Activated naive CD4-positive, alpha-beta T cell treated with anti-CD3 and anti-CD28 coated beads, Interleukin-2, amount 10 ng/mL, durations not matched to agents 7 days and 5 days (primary cell): ENCODE measurements at regions not wholly inside any gene's neighbourhood (a gene's known extent, or its start where the extent isn't known, plus 50 kb on each side); places are given as distances from the start of the nearest gene placed in this dataset.
"Not testable (repeated sequence)": the region's sequence is repeated elsewhere in the genome, so short reads cannot be mapped to it uniquely, and the experiment has no call there.

Experiments used
- CTCF ChIA-PET: fragments of 350-600 bp; sonication (Branson Sonifier 250); formaldehyde crosslinking; loops from one replicate; lab custom pipeline; 2021; ENCODE audit warnings: antibody characterized with exemption; lab: Charles Lee
- DNase-seq: peaks from one replicate; pipeline ENCODE4 v3.0.0-alpha.2; 2020
- H3K27ac Mint-ChIP-seq: one replicate; pipeline ENCODE4 v1.8.0; 2021; ENCODE audit warnings: mild to moderate bottlenecking, moderate library complexity, mixed read lengths
- H3K27me3 Mint-ChIP-seq: one replicate; pipeline ENCODE4 v1.8.0; 2021; ENCODE audit warnings: mild to moderate bottlenecking, mixed read lengths
- H3K36me3 Mint-ChIP-seq: one replicate; pipeline ENCODE4 v1.8.0; 2021; ENCODE audit warnings: mixed read lengths
- H3K4me1 Mint-ChIP-seq: one replicate; pipeline ENCODE4 v1.8.0; 2021; ENCODE audit warnings: mixed read lengths
- H3K4me3 Mint-ChIP-seq: one replicate; pipeline ENCODE4 v1.8.0; 2021; ENCODE audit warnings: mild to moderate bottlenecking, moderate library complexity, mixed read lengths
- H3K9me3 Mint-ChIP-seq: one replicate; pipeline ENCODE4 v1.8.0; 2021; ENCODE audit warnings: mixed read lengths

GRCh38 chr6:6951355-6951754, 156.4 kb upstream of the RREB1 start:
- Mint-ChIP-seq H3K9me3 (peaks cover 19% of the 10 kb centered on the region), H3K4me1 (no peaks in the 10 kb centered on the region), H3K4me3 (no peak overlapping the region), H3K36me3 (no peaks in the 10 kb centered on the region), H3K27me3 (peaks cover 8% of the 10 kb centered on the region), H3K27ac (no peak overlapping the region)
- CTCF ChIA-PET: no interaction called here
- DNase-seq: no peak

- H3K4me3 Mint-ChIP-seq: no peak overlapping the region
- no peaks in the 10 kb centered on the region for H3K36me3 Mint-ChIP-seq
- H3K27me3 Mint-ChIP-seq: peaks cover 8% of the 10 kb centered on the region
- no peak for DNase-seq
- H3K9me3 Mint-ChIP-seq: peaks cover 19% of the 10 kb centered on the region
- H3K4me1 Mint-ChIP-seq: no peaks in the 10 kb centered on the region
- no peak overlapping the region for H3K27ac Mint-ChIP-seq
- CTCF ChIA-PET: no interaction called here
Observed at GRCh38 chr6:6952484-6952883, 155.3 kb upstream of the RREB1 start.

- H3K4me1 Mint-ChIP-seq, H3K4me3 Mint-ChIP-seq, H3K36me3 Mint-ChIP-seq, H3K27me3 Mint-ChIP-seq, DNase-seq, CTCF ChIA-PET, H3K27ac Mint-ChIP-seq: not testable (repeated sequence)
- H3K9me3 Mint-ChIP-seq: peaks cover 19% of the 10 kb centered on the region
Observed at GRCh38 chr6:6952927-6953326, 154.8 kb upstream of the RREB1 start.

DNA sequence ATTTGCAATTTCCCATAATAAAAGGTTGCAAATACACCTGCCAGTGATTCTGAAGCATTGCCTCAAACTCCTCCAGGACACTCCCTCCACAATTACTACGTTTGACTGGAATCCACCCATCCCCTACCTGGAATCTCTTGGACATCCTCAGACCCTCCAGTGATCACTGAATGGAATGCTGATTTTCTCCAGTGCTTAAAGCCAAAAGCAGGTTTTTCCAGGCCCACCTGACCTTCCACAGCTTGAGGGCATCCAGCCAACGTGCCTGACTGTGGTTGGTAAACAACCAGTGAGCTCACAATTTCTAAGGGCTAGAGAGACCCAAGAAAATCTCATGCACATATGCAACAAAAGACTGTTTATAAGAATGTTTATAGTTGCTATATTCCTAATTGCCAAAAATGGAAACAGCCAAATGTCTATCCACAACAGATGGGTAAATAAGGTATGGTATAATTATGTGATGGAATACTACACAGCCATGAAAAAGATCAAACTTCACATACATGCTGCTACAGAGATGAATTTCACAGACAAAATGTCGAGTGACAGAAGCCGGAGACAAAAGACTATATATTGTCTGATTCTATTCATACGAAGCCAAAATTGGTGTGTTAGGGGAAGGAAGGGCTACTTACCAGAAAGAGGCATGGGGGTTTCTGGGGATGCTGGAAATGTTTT, 147.1 kb upstream of the RREB1 start:
- no peak for DNase-seq
- Mint-ChIP-seq H3K27me3 (peaks cover 12% of the 10 kb centered on the region), H3K4me1 (no peaks in the 10 kb centered on the region), H3K9me3 (peaks cover 3% of the 10 kb centered on the region), H3K4me3 (no peak overlapping the region), H3K36me3 (no peaks in the 10 kb centered on the region), H3K27ac (no peak overlapping the region)
- CTCF ChIA-PET: no interaction called here

DNA sequence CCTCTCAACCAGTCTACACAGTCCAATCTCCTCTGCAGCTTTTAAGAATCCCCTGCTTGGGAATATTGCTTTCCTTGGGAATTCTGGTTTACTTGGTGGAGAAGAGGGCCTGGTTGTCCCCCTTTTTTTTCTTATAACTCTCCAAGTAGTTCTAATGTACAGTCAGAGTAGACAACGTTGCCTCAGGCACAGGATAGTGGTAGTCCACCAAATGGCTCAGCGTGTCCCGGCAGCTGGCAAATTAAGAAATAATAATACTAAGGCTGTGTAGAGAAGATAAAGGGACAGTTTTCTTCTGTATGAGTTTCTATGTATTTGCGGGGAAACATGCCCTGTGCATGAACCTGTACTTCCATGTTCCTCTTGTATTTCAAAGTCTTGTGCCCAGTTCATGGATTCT, 145.7 kb upstream of the RREB1 start:
- Mint-ChIP-seq H3K27me3 (peaks cover 18% of the 10 kb centered on the region), H3K4me1 (no peaks in the 10 kb centered on the region), H3K4me3 (no peak overlapping the region), H3K36me3 (no peaks in the 10 kb centered on the region), H3K27ac (no peak overlapping the region), H3K9me3 (peaks cover 3% of the 10 kb centered on the region)
- no peak for DNase-seq
- CTCF ChIA-PET: no interaction called here

- Mint-ChIP-seq H3K9me3 (peaks cover 3% of the 10 kb centered on the region), H3K27me3 (peaks cover 19% of the 10 kb centered on the region), H3K27ac (no peak overlapping the region), H3K36me3 (no peaks in the 10 kb centered on the region), H3K4me1 (no peaks in the 10 kb centered on the region), H3K4me3 (no peak overlapping the region)
- CTCF ChIA-PET: no interaction called here
- no peak for DNase-seq
Observed at GRCh38 chr6:6962699-6963098, 145.1 kb upstream of the RREB1 start.

GRCh38 chr6:6963390-6963789, 144.4 kb upstream of the RREB1 start:
- DNase-seq, H3K27ac Mint-ChIP-seq, H3K9me3 Mint-ChIP-seq, H3K4me3 Mint-ChIP-seq, H3K36me3 Mint-ChIP-seq, H3K4me1 Mint-ChIP-seq: not testable (repeated sequence)
- CTCF ChIA-PET: interaction anchor here (0.6 kb wide), 1 partner anchor 573 kb away, joined by 3 read pairs; no protein-coding TSS in a partner anchor
- H3K27me3 Mint-ChIP-seq: peaks cover 22% of the 10 kb centered on the region

- DNase-seq: no peak
- CTCF ChIA-PET: no interaction called here
- Mint-ChIP-seq H3K27ac (no peak overlapping the region), H3K36me3 (no peaks in the 10 kb centered on the region), H3K4me1 (no peaks in the 10 kb centered on the region), H3K9me3 (peaks cover 3% of the 10 kb centered on the region), H3K4me3 (no peak overlapping the region), H3K27me3 (peaks cover 20% of the 10 kb centered on the region)
Observed at GRCh38 chr6:6964675-6965074, 143.1 kb upstream of the RREB1 start.

GRCh38 chr6:6966127-6966526, 141.6 kb upstream of the RREB1 start:
- H3K27ac Mint-ChIP-seq: no peak overlapping the region
- H3K4me1 Mint-ChIP-seq: no peaks in the 10 kb centered on the region
- no peaks in the 10 kb centered on the region for H3K9me3 Mint-ChIP-seq
- no peaks in the 10 kb centered on the region for H3K36me3 Mint-ChIP-seq
- H3K27me3 Mint-ChIP-seq: peaks cover 20% of the 10 kb centered on the region
- H3K4me3 Mint-ChIP-seq: no peak overlapping the region
- DNase-seq: no peak
- CTCF ChIA-PET: no interaction called here

DNA sequence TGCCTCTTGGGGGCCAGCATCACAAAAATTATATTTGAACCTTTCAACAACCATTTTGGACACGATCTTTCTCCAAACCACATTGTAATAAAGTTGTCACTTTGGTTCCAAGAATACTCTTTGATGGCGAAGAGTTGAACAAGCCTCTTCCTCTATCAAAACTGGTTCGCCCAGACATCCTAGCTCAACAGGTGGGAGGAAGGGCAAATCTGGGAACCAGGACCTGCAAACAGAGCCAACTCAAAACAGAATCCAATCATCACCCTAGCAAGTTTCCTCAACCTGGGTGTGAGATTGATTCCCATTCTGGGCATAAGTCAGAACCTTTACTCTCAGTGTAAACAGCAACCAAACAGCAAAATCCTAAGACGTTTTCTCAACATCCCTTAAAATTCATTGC, 141.2 kb upstream of the RREB1 start:
- Mint-ChIP-seq H3K9me3 (no peaks in the 10 kb centered on the region), H3K27ac (no peak overlapping the region), H3K4me1 (no peaks in the 10 kb centered on the region), H3K4me3 (no peak overlapping the region), H3K36me3 (no peaks in the 10 kb centered on the region), H3K27me3 (peaks cover 20% of the 10 kb centered on the region)
- CTCF ChIA-PET: no interaction called here
- DNase-seq: no peak

- Mint-ChIP-seq H3K36me3 (no peaks in the 10 kb centered on the region), H3K4me3 (no peak overlapping the region), H3K4me1 (no peaks in the 10 kb centered on the region), H3K27me3 (peaks cover 18% of the 10 kb centered on the region), H3K9me3 (no peaks in the 10 kb centered on the region), H3K27ac (no peak overlapping the region)
- no peak for DNase-seq
- CTCF ChIA-PET: no interaction called here
Observed at GRCh38 chr6:6968357-6968730, 139.4 kb upstream of the RREB1 start.

- H3K36me3 Mint-ChIP-seq: no peaks in the 10 kb centered on the region
- no peaks in the 10 kb centered on the region for H3K9me3 Mint-ChIP-seq
- no peaks in the 10 kb centered on the region for H3K4me1 Mint-ChIP-seq
- no peak overlapping the region for H3K4me3 Mint-ChIP-seq
- DNase-seq: no peak
- H3K27ac Mint-ChIP-seq: no peak overlapping the region
- peaks cover 20% of the 10 kb centered on the region for H3K27me3 Mint-ChIP-seq
- CTCF ChIA-PET: no interaction called here
Observed at GRCh38 chr6:6968731-6969552, 138.8 kb upstream of the RREB1 start.

GRCh38 chr6:6969761-6970223, 138.0 kb upstream of the RREB1 start:
- no peak overlapping the region for H3K27ac Mint-ChIP-seq

DNA sequence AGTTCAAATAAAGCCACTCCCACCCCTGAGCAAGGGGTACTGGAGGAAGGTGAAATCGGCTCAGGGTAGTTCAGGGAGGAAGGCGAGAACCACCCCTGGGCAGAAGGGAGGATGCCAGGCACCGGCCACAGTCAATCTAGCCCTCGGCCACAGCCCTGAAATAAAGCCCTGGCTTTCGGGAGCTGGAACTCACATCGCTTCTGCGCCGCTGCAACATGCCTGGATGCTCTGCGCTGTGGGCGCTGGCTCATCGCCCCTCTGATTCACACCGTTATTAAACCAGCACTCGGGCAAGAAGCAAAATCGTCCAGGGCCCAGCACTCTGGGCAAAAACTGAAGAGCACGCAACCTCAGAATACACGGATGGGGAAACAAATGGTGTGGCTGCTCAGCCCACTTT, 136.9 kb upstream of the RREB1 start:
- H3K27me3 Mint-ChIP-seq: peaks cover 16% of the 10 kb centered on the region
- H3K27ac Mint-ChIP-seq: no peak overlapping the region
- no peak overlapping the region for H3K4me3 Mint-ChIP-seq
- CTCF ChIA-PET: interaction anchor here (1.1 kb wide), 1 partner anchor 12 kb away, joined by 3 read pairs; no protein-coding TSS in a partner anchor
- no peaks in the 10 kb centered on the region for H3K9me3 Mint-ChIP-seq
- no peaks in the 10 kb centered on the region for H3K4me1 Mint-ChIP-seq
- DNase-seq: no peak
- H3K36me3 Mint-ChIP-seq: no peaks in the 10 kb centered on the region

More at GRCh38 chr6:6969761-6970223, 138.0 kb upstream of the RREB1 start:
- Mint-ChIP-seq H3K9me3 (no peaks in the 10 kb centered on the region), H3K4me1 (no peaks in the 10 kb centered on the region), H3K36me3 (no peaks in the 10 kb centered on the region), H3K4me3 (no peak overlapping the region), H3K27me3 (peaks cover 20% of the 10 kb centered on the region)
- CTCF ChIA-PET: no interaction called here
- no peak for DNase-seq

DNA sequence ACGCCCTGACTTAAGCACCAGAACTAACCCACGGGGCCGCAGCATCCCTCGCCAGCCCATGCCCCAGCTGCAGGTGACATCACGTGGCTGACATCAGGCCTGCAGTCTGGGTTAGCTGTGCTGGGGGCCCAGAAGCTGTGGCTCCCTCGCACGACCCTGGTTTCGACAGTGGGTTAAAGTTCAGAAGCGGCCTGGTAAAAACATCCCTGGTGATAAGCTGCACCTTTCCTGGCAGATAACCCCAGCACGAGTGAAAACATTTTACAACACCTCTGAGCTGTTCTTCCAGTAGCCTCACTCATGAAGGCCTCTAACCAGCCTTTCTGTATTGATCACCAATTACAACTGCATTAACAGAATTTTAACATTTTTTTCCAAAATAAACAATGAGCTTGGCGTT, 136.4 kb upstream of the RREB1 start:
- DNase-seq: no peak
- Mint-ChIP-seq H3K27me3 (peaks cover 16% of the 10 kb centered on the region), H3K36me3 (no peaks in the 10 kb centered on the region), H3K4me1 (no peaks in the 10 kb centered on the region), H3K27ac (no peak overlapping the region), H3K9me3 (no peaks in the 10 kb centered on the region), H3K4me3 (no peak overlapping the region)
- CTCF ChIA-PET: interaction anchor here (0.8 to 1.1 kb wide), 2 partner anchors 12 to 110 kb away, joined by 3 read pairs; no protein-coding TSS in a partner anchor
